H9 (cell line): ENCODE measurements at regions not wholly inside any gene's neighbourhood (a gene's known extent, or its start where the extent isn't known, plus 50 kb on each side); places are given as distances from the start of the nearest gene placed in this dataset.

Experiments
- DNase-seq: peaks from one replicate; pipeline ENCODE4 v3.0.0-alpha.2; 2017
- H2AFZ ChIP-seq: one replicate; pipeline ENCODE4 v1.6.1; 2013; ENCODE audit warnings: mild to moderate bottlenecking, low read length, control low read depth, moderate library complexity
- H2AK5ac ChIP-seq: 2 replicates; pipeline ENCODE4 v1.6.1; 2013; ENCODE audit warnings: low read length, control low read depth, mixed read lengths; ENCODE audit not compliant: insufficient read length
- H2BK120ac ChIP-seq: one replicate; pipeline ENCODE4 v1.6.1; 2013; ENCODE audit warnings: low read depth, mild to moderate bottlenecking, low read length, control low read depth, inconsistent platforms; ENCODE audit not compliant: poor library complexity, severe bottlenecking
- H2BK12ac ChIP-seq: 2 replicates; pipeline ENCODE4 v1.6.1; 2013; ENCODE audit warnings: low read length, control low read depth, mixed read lengths, low read depth; ENCODE audit not compliant: insufficient read length
- H2BK15ac ChIP-seq: 2 replicates; pipeline ENCODE4 v1.6.1; 2013; ENCODE audit warnings: low read depth, low read length, control low read depth
- H2BK20ac ChIP-seq: one replicate; pipeline ENCODE4 v1.6.1; 2013; ENCODE audit warnings: low read depth, mild to moderate bottlenecking, low read length, control low read depth, inconsistent platforms; ENCODE audit not compliant: poor library complexity, severe bottlenecking
- H2BK5ac ChIP-seq: 2 replicates; pipeline ENCODE4 v1.6.1; 2013; ENCODE audit warnings: low read length, control low read depth, mixed read lengths; ENCODE audit not compliant: insufficient read length
- H3K14ac ChIP-seq: 2 replicates; pipeline ENCODE4 v1.6.1; 2013; ENCODE audit warnings: low read length, control low read depth; ENCODE audit not compliant: insufficient read depth
- H3K18ac ChIP-seq: 2 replicates; pipeline ENCODE4 v1.6.1; 2013; ENCODE audit warnings: low read depth, mild to moderate bottlenecking, mixed read lengths, low read length, control low read depth; ENCODE audit not compliant: insufficient read length
- H3K23ac ChIP-seq: 2 replicates; pipeline ENCODE4 v1.6.1; 2013; ENCODE audit warnings: low read length, control low read depth, mixed read lengths, low read depth; ENCODE audit not compliant: insufficient read length
- H3K23me2 ChIP-seq: 2 replicates; pipeline ENCODE4 v1.6.1; 2013; ENCODE audit warnings: low read depth, mild to moderate bottlenecking, mixed read lengths, low read length, control low read depth; ENCODE audit not compliant: insufficient read length, poor library complexity, severe bottlenecking
- H3K27ac ChIP-seq: 2 replicates; pipeline ENCODE4 v1.5.1; 2013; ENCODE audit warnings: low read length, control low read depth, mixed read lengths, low read depth; ENCODE audit not compliant: insufficient read length
- H3K27me3 ChIP-seq: 2 replicates; pipeline ENCODE4 v1.6.1; 2013; ENCODE audit warnings: low read length, control low read depth, inconsistent platforms; ENCODE audit not compliant: insufficient read depth
- H3K4ac ChIP-seq: 2 replicates; pipeline ENCODE4 v1.6.1; 2013; ENCODE audit warnings: low read depth, mild to moderate bottlenecking, control low read depth, inconsistent platforms, low read length, moderate library complexity
- H3K4me1 ChIP-seq: 2 replicates; pipeline ENCODE4 v1.6.1; 2013; ENCODE audit warnings: low read length, control low read depth, inconsistent platforms; ENCODE audit not compliant: insufficient read depth
- H3K4me2 ChIP-seq: 2 replicates; pipeline ENCODE4 v1.6.1; 2013; ENCODE audit warnings: low read length, control low read depth, mixed read lengths; ENCODE audit not compliant: insufficient read length, insufficient read depth
- H3K56ac ChIP-seq: 2 replicates; pipeline ENCODE4 v1.6.1; 2013; ENCODE audit warnings: low read depth, mild to moderate bottlenecking, mixed read lengths, low read length, control low read depth; ENCODE audit not compliant: insufficient read length
- H3K79me1 ChIP-seq: 2 replicates; pipeline ENCODE4 v1.6.1; 2013; ENCODE audit warnings: low read depth, mild to moderate bottlenecking, moderate library complexity, low read length, control low read depth, inconsistent platforms; ENCODE audit not compliant: insufficient read depth, poor library complexity, severe bottlenecking
- H3K79me2 ChIP-seq: 2 replicates; pipeline ENCODE4 v1.6.1; 2013; ENCODE audit warnings: low read length, control low read depth, inconsistent platforms; ENCODE audit not compliant: insufficient read depth
- H3K9ac ChIP-seq: 2 replicates; pipeline ENCODE4 v1.6.1; 2013; ENCODE audit warnings: low read length, control low read depth, mixed read lengths; ENCODE audit not compliant: insufficient read length; ENCODE audit errors: extremely low read depth
- H3K9me3 ChIP-seq: one replicate; pipeline ENCODE4 v1.6.1; 2013; ENCODE audit warnings: low read depth, low read length, inconsistent platforms; ENCODE audit not compliant: control insufficient read depth
- H3T11ph ChIP-seq: one replicate; pipeline ENCODE4 v1.6.1; 2013; ENCODE audit warnings: mild to moderate bottlenecking, low read length, control low read depth, inconsistent platforms
- H4K20me1 ChIP-seq: one replicate; pipeline ENCODE4 v1.6.1; 2013; ENCODE audit not compliant: control insufficient read depth, insufficient read length, insufficient read depth
- H4K5ac ChIP-seq: 2 replicates; pipeline ENCODE4 v1.6.1; 2013; ENCODE audit warnings: low read depth, mild to moderate bottlenecking, mixed read lengths, low read length, control low read depth; ENCODE audit not compliant: insufficient read length
- H4K8ac ChIP-seq: replicated peaks from 2 replicates; pipeline ENCODE4 v1.6.1; 2013; ENCODE audit warnings: low read length, control low read depth, mixed read lengths, low read depth; ENCODE audit not compliant: insufficient read length
- H4K91ac ChIP-seq: 2 replicates; pipeline ENCODE4 v1.6.1; 2013; ENCODE audit warnings: low read depth, mild to moderate bottlenecking, moderate library complexity, mixed read lengths, low read length, control low read depth; ENCODE audit not compliant: insufficient read length
- H3K27ac Mint-ChIP-seq, 3 experiments: 2 replicates in 2 of 3; 3 replicates in 1 of 3; pipeline ENCODE4 v1.8.0; 2020 to 2021; ENCODE audit warnings: mixed read lengths in 3 of 3, mild to moderate bottlenecking in 1 of 3, moderate library complexity in 1 of 3
- H3K27me3 Mint-ChIP-seq: 2 replicates; pipeline ENCODE4 v1.8.0; 2021; ENCODE audit warnings: low read depth, mild to moderate bottlenecking, moderate library complexity, mixed read lengths
- H3K36me3 Mint-ChIP-seq, 3 experiments: 2 replicates in 2 of 3; 3 replicates in 1 of 3; pipeline ENCODE4 v1.8.0; 2020 to 2021; ENCODE audit warnings: low read depth in 3 of 3, mixed read lengths in 3 of 3; ENCODE audit not compliant: insufficient read depth in 1 of 3
- H3K4me1 Mint-ChIP-seq, 2 experiments: 2 replicates each; pipeline ENCODE4 v1.8.0; 2020; ENCODE audit warnings: mixed read lengths in 2 of 2
- H3K4me3 Mint-ChIP-seq, 2 experiments: 2 replicates in 1 of 2; 3 replicates in 1 of 2; pipeline ENCODE4 v1.8.0; 2020 to 2021; ENCODE audit warnings: mild to moderate bottlenecking in 2 of 2, mixed read lengths in 2 of 2, moderate library complexity in 1 of 2
- H3K9me3 Mint-ChIP-seq, 2 experiments: 2 replicates in 1 of 2; 3 replicates in 1 of 2; pipeline ENCODE4 v1.8.0; 2020; ENCODE audit warnings: mild to moderate bottlenecking in 2 of 2, mixed read lengths in 2 of 2, moderate library complexity in 1 of 2
- CTCF ChIP-seq: fragments of 200-600 bp; sonication (generic); conservative IDR thresholded peaks from 3 replicates; pipeline ENCODE4 v1.8.0; 2021; ENCODE audit warnings: antibody characterized with exemption, mild to moderate bottlenecking
- WGBS: extraction: QIAGEN DNeasy Blood & Tissue Kit; methylation state at CpG from one replicate; pipeline ENCODE4 v1.1.7; 2013; ENCODE audit warnings: missing lambda C conversion rate, low lambda C conversion rate, mixed read lengths; ENCODE audit not compliant: insufficient read length; ENCODE audit errors: extremely low coverage; 5-methylcytosine and 5-hydroxymethylcytosine counted together

- Histone ChIP-seq H3K79me1 (no peaks in the 10 kb centered on the region), H2BK12ac (no peak overlapping the region), H3T11ph (no peak overlapping the region), H2BK20ac (no peak overlapping the region), H2BK5ac (no peak overlapping the region), H4K8ac (no peak overlapping the region), H3K56ac (no peak overlapping the region), H4K20me1 (no peaks in the 10 kb centered on the region), H3K23ac (no peak overlapping the region), H4K91ac (no peak overlapping the region), H3K14ac (no peak overlapping the region), H3K18ac (no peak overlapping the region), H2BK120ac (no peak overlapping the region), H2AFZ (no peak overlapping the region), H3K9ac (no peak overlapping the region), H2AK5ac (no peak overlapping the region), H4K5ac (no peak overlapping the region), H3K27ac (no peak overlapping the region), H3K4ac (no peak overlapping the region), H2BK15ac (no peak overlapping the region), H3K4me2 (no peak overlapping the region), H3K23me2 (no peaks in the 10 kb centered on the region), H3K9me3 (no peaks in the 10 kb centered on the region), H3K79me2 (no peaks in the 10 kb centered on the region), H3K4me1 (peaks cover 3% of the 10 kb centered on the region; the same call in 1 of the 2 replicates), H3K27me3 (no peaks in the 10 kb centered on the region)
- Mint-ChIP-seq H3K9me3 (no peaks in the 10 kb centered on the region), H3K4me3 (no peak overlapping the region), H3K36me3 (no peaks in the 10 kb centered on the region), H3K27ac (no peak overlapping the region), H3K27me3 (no peaks in the 10 kb centered on the region), H3K4me1 (peaks cover 2 to 4% of the 10 kb centered on the region in 2 experiments; a peak in 2 of 4 replicates)
- no CpG with 5 or more reads among the region's 12 CpGs for WGBS
- DNase-seq = no peak
- TF ChIP-seq CTCF = no peak
Observed at GRCh38 chr5:38051711-38052511, 206.4 kb upstream of the EGFLAM start.
